ENCODE measurements at regions not wholly inside any gene's neighbourhood (a gene's known extent, or its start where the extent isn't known, plus 50 kb on each side); places are given as distances from the start of the nearest gene placed in this dataset.

DNA sequence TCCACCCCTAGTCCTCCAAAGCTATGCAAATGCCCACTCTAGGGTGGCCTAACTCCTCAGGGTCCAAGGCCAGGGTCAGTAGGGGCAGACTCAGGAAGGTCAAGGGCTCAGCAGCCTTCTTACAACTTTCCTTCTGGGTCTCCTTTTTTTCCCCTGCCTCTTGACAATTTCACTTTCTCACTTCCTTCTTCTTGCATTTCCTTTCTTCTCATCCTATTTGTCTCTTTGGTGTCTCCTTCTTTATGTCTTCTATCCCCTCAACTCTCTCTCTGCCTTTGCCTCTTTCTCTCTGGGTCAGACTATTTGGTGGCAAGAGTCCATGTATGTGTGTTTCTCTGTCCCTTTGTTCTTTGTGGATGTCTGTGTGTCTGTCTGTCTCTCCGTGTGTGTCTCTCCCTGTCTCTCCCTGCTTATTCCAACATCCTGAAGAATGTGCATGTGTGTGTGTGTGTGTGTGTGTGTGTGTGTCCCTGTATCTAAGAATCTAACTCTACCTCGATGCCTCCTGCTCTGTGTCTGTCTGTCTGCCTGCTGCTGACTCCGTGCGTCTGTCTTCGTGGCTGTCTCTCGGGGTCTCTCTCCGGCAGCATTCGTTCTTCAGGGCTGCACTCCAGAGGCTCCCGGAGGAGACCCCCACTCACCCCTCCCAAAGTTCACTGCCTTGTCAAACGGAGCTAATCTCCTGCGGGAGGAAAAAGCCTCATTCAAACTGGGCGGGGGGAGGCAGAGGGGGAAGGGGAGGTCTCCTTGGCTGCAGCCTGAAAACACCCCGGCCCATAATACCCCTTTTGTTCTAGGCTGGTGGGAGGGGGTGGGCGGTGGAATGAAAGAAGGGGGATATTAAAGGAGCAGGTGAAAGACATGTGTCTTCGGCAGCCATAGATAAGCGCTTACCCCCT, 51.7 kb upstream of the FOXP4 start:
- ATAC-seq (no peak), DNase-seq (no peak)
- no peak overlapping the region for H3K27ac ChIP-seq (ENCODE audit: low read length)
- no peak overlapping the region for H3K4me3 ChIP-seq (ENCODE audit: low read length)
- H3K27me3 ChIP-seq (ENCODE audit: control insufficient read depth, insufficient read depth) = no peaks in the 10 kb centered on the region
- H3K9me3 ChIP-seq (ENCODE audit: control insufficient read depth, low read length) = no peaks in the 10 kb centered on the region
- H3K4me1 ChIP-seq (ENCODE audit: control insufficient read depth, insufficient read depth, low read length) = no peaks in the 10 kb centered on the region
- intact Hi-C loops (cut with DNase I) = no loop called here
- 38% methylated on average over 16 of the region's 16 CpGs for WGBS
